H1 (cell line): ENCODE measurements at regions not wholly inside any gene's neighbourhood (a gene's known extent, or its start where the extent isn't known, plus 50 kb on each side); places are given as distances from the start of the nearest gene placed in this dataset.

ENCODE experiments used
- CREB1 ChIP-seq: IDR thresholded peaks from 2 replicates; pipeline ENCODE4 v1.6.1; 2012; ENCODE audit warnings: inconsistent platforms
- EP300 ChIP-seq, 2 experiments: IDR thresholded peaks; 1 replicate in 1 of 2; 2 replicates in 1 of 2; pipeline ENCODE4 v1.6.1; 2011 to 2012; ENCODE audit warnings: low read depth in 2 of 2, low read length in 2 of 2, mild to moderate bottlenecking in 2 of 2, borderline replicate concordance in 1 of 2, inconsistent platforms in 1 of 2, moderate library complexity in 1 of 2
- EZH2 ChIP-seq: fragments of 200-600 bp; sonication (generic); IDR thresholded peaks from 2 replicates; pipeline ENCODE4 v1.7.1; 2012; ENCODE audit warnings: low read depth, mild to moderate bottlenecking, moderate library complexity, low read length, inconsistent platforms; ENCODE audit not compliant: severe bottlenecking
- FOSL1 ChIP-seq: IDR thresholded peaks from 2 replicates; pipeline ENCODE4 v1.6.1; 2011; ENCODE audit warnings: mild to moderate bottlenecking, low read depth, low read length, moderate library complexity; ENCODE audit not compliant: insufficient read depth
- POLR2A ChIP-seq, 2 experiments: IDR thresholded peaks; 1 replicate in 1 of 2; 2 replicates in 1 of 2; pipeline ENCODE4 v1.6.1; 2011; ENCODE audit warnings: low read depth in 2 of 2, low read length in 2 of 2, mild to moderate bottlenecking in 2 of 2; ENCODE audit errors: control extremely low read depth in 1 of 2
- POLR2AphosphoS5 ChIP-seq: IDR thresholded peaks from 2 replicates; pipeline ENCODE4 v1.6.1; 2011; ENCODE audit warnings: low read depth, low read length
- SAP30 ChIP-seq: fragments of 300-600 bp; sonication (generic); IDR thresholded peaks from 2 replicates; pipeline ENCODE4 v1.7.1; 2012; ENCODE audit warnings: low read length, moderate library complexity, mild to moderate bottlenecking, inconsistent platforms; ENCODE audit not compliant: insufficient read depth, insufficient replicate concordance
- SIRT6 ChIP-seq: IDR thresholded peaks from one replicate; pipeline ENCODE4 v1.7.1; 2012; ENCODE audit warnings: low read length, inconsistent platforms
- TF ChIP-seq, protein P1 (sequence below), 3 experiments: IDR thresholded peaks; 1 replicate in 2 of 3; 2 replicates in 1 of 3; pipeline versions ENCODE4 v1.5.1 to v1.6.1; 2011; ENCODE audit warnings: low read length in 3 of 3, mild to moderate bottlenecking in 3 of 3, inconsistent platforms in 2 of 3, low read depth in 1 of 3, moderate library complexity in 1 of 3; ENCODE audit not compliant: insufficient read depth in 1 of 3; ENCODE audit errors: control extremely low read depth in 1 of 3

DNA sequence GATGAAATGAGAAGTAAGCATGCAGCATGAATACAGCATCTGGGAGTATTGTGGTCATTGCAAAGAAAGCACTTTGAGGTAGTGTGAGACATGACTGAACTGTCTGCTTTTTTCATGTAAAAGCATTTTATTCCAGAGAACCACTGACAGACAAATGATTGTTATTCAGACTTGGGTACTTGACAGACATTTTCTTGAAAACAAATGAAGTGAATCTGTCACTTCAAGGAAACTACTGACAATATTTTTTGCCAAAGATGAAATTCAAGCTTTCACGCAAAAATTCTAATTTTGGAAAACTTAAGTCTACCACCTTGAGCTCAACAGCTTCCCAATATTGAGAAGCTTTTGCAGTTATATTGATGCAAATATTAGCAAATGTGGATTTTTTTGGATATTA lies 255.7 kb downstream of the ARL6IP6 start:
- TF ChIP-seq, protein P1, sequence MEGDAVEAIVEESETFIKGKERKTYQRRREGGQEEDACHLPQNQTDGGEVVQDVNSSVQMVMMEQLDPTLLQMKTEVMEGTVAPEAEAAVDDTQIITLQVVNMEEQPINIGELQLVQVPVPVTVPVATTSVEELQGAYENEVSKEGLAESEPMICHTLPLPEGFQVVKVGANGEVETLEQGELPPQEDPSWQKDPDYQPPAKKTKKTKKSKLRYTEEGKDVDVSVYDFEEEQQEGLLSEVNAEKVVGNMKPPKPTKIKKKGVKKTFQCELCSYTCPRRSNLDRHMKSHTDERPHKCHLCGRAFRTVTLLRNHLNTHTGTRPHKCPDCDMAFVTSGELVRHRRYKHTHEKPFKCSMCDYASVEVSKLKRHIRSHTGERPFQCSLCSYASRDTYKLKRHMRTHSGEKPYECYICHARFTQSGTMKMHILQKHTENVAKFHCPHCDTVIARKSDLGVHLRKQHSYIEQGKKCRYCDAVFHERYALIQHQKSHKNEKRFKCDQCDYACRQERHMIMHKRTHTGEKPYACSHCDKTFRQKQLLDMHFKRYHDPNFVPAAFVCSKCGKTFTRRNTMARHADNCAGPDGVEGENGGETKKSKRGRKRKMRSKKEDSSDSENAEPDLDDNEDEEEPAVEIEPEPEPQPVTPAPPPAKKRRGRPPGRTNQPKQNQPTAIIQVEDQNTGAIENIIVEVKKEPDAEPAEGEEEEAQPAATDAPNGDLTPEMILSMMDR (IDR thresholded peaks at IDR 0.05; ENCODE audit: control extremely low read depth in 1 of 3, insufficient read depth in 1 of 3, low read depth in 1 of 3, low read length in 3 of 3): no peak
- no peak for TF ChIP-seq EZH2
- no peak for TF ChIP-seq POLR2A (IDR thresholded peaks at IDR 0.05; ENCODE audit: control extremely low read depth in 1 of 2, low read depth in 2 of 2, low read length in 2 of 2)
- no peak for TF ChIP-seq FOSL1
- TF ChIP-seq SAP30: no peak
- TF ChIP-seq EP300 (IDR thresholded peaks at IDR 0.05; ENCODE audit: borderline replicate concordance in 1 of 2, low read depth in 2 of 2, low read length in 2 of 2): no peak
- no peak for TF ChIP-seq CREB1
- no peak for TF ChIP-seq POLR2AphosphoS5
- no peak for TF ChIP-seq SIRT6
